ENCODE measurements at regions not wholly inside any gene's neighbourhood (a gene's known extent, or its start where the extent isn't known, plus 50 kb on each side); places are given as distances from the start of the nearest gene placed in this dataset.

GRCh38 chr2:150752229-150752628 is 264.8 kb upstream of the RND3 start:
- no peak for TF ChIP-seq CTCF (IDR thresholded peaks at IDR 0.05; ENCODE audit: low read depth, low read length)
- TF ChIP-seq, protein P1, sequence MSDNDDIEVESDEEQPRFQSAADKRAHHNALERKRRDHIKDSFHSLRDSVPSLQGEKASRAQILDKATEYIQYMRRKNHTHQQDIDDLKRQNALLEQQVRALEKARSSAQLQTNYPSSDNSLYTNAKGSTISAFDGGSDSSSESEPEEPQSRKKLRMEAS (IDR thresholded peaks at IDR 0.05; ENCODE audit: low read depth, low read length): no peak

Measured in NB4 (cell line).